KMS-11 (cell line): ENCODE measurements at regions not wholly inside any gene's neighbourhood (a gene's known extent, or its start where the extent isn't known, plus 50 kb on each side); places are given as distances from the start of the nearest gene placed in this dataset.

Experiments
- H2AFZ ChIP-seq: fragments of 200-600 bp; sonication (generic); 2 replicates; pipeline ENCODE4 v1.6.1; 2016; ENCODE audit warnings: antibody characterized with exemption, mixed run types, low read depth
- H3K27ac ChIP-seq: fragments of 200-600 bp; sonication (generic); 2 replicates; pipeline ENCODE4 v1.6.1; 2016; ENCODE audit warnings: mild to moderate bottlenecking, mixed run types
- H3K27me3 ChIP-seq: fragments of 200-600 bp; sonication (generic); 2 replicates; pipeline ENCODE4 v1.6.1; 2017; ENCODE audit warnings: mild to moderate bottlenecking, low read depth, mixed run types, moderate library complexity; ENCODE audit not compliant: insufficient read depth
- H3K36me3 ChIP-seq: fragments of 200-600 bp; sonication (generic); 2 replicates; pipeline ENCODE4 v1.6.1; 2017; ENCODE audit warnings: mild to moderate bottlenecking, mixed run types; ENCODE audit not compliant: insufficient read depth
- H3K4me1 ChIP-seq: fragments of 200-600 bp; sonication (generic); 2 replicates; pipeline ENCODE4 v1.6.1; 2016; ENCODE audit warnings: mild to moderate bottlenecking, low read depth, mixed run types; ENCODE audit not compliant: poor library complexity, severe bottlenecking
- H3K4me2 ChIP-seq: fragments of 200-600 bp; sonication (generic); 2 replicates; pipeline ENCODE4 v1.7.0; 2016; ENCODE audit warnings: mild to moderate bottlenecking, mixed run types
- H3K4me3 ChIP-seq: fragments of 200-600 bp; sonication (generic); IDR thresholded peaks from 2 replicates; pipeline ENCODE4 v1.6.1; 2017; ENCODE audit warnings: low read depth, low read length, mixed read lengths; ENCODE audit not compliant: insufficient read depth
- H3K79me2 ChIP-seq: fragments of 200-600 bp; sonication (generic); 2 replicates; pipeline ENCODE4 v1.6.1; 2016; ENCODE audit warnings: low read depth, mixed run types; ENCODE audit not compliant: insufficient read depth
- H3K9ac ChIP-seq: fragments of 200-600 bp; sonication (generic); 2 replicates; pipeline ENCODE4 v1.6.1; 2016; ENCODE audit warnings: mild to moderate bottlenecking, mixed run types
- H4K20me1 ChIP-seq: fragments of 200-600 bp; sonication (generic); 2 replicates; pipeline ENCODE4 v1.6.1; 2016; ENCODE audit warnings: mild to moderate bottlenecking, mixed run types; ENCODE audit not compliant: insufficient read depth
- CTCF ChIP-seq: fragments of 200-600 bp; sonication (generic); conservative IDR thresholded peaks from 2 replicates; pipeline ENCODE4 v1.6.1; 2017; ENCODE audit warnings: low read depth, mild to moderate bottlenecking, antibody characterized with exemption, low read length, moderate library complexity, mixed read lengths

GRCh38 chr7:16113058-16113457, 308.3 kb downstream of the CRPPA start:
- H3K36me3 ChIP-seq, result no peaks in the 10 kb centered on the region
- H3K9ac ChIP-seq, result no peak overlapping the region
- H3K27ac ChIP-seq, result no peak overlapping the region
- no peak overlapping the region for H3K4me3 ChIP-seq
- H3K4me1 ChIP-seq, result peaks cover 17% of the 10 kb centered on the region
- no peaks in the 10 kb centered on the region for H3K27me3 ChIP-seq
- no peak overlapping the region for H2AFZ ChIP-seq
- no peak overlapping the region for H3K4me2 ChIP-seq
- no peak for TF ChIP-seq CTCF
- no peaks in the 10 kb centered on the region for H3K79me2 ChIP-seq
- no peaks in the 10 kb centered on the region for H4K20me1 ChIP-seq

- Histone ChIP-seq H4K20me1 (no peaks in the 10 kb centered on the region), H3K4me3 (no peak overlapping the region), H3K27ac (no peak overlapping the region), H3K79me2 (no peaks in the 10 kb centered on the region), H3K9ac (no peak overlapping the region), H3K36me3 (no peaks in the 10 kb centered on the region), H2AFZ (no peak overlapping the region), H3K4me2 (no peak overlapping the region), H3K27me3 (no peaks in the 10 kb centered on the region), H3K4me1 (no peaks in the 10 kb centered on the region)
- TF ChIP-seq CTCF, result no peak
These were observed 314.5 kb downstream of the CRPPA start for GRCh38 chr7:16106869-16107268.

- Histone ChIP-seq H3K27me3 (no peaks in the 10 kb centered on the region), H3K79me2 (no peaks in the 10 kb centered on the region), H3K4me2 (no peak overlapping the region), H4K20me1 (no peaks in the 10 kb centered on the region), H3K27ac (no peak overlapping the region), H3K36me3 (no peaks in the 10 kb centered on the region), H3K9ac (no peak overlapping the region), H2AFZ (no peak overlapping the region), H3K4me3 (no peak overlapping the region), H3K4me1 (no peaks in the 10 kb centered on the region)
- TF ChIP-seq CTCF, result no peak
These were observed 315.0 kb downstream of the CRPPA start for GRCh38 chr7:16106300-16106699.

GRCh38 chr7:16099302-16099849, 322.0 kb downstream of the CRPPA start:
- H3K36me3 ChIP-seq, result no peaks in the 10 kb centered on the region
- no peaks in the 10 kb centered on the region for H3K27me3 ChIP-seq
- H3K79me2 ChIP-seq, result no peaks in the 10 kb centered on the region
- H3K9ac ChIP-seq, result no peak overlapping the region
- no peak overlapping the region for H3K4me3 ChIP-seq
- TF ChIP-seq CTCF, result no peak
- no peak overlapping the region for H2AFZ ChIP-seq
- no peaks in the 10 kb centered on the region for H4K20me1 ChIP-seq
- no peaks in the 10 kb centered on the region for H3K4me1 ChIP-seq
- no peak overlapping the region for H3K27ac ChIP-seq
- no peak overlapping the region for H3K4me2 ChIP-seq
